ENCODE measurements at regions not wholly inside any gene's neighbourhood (a gene's known extent, or its start where the extent isn't known, plus 50 kb on each side); places are given as distances from the start of the nearest gene placed in this dataset.

GRCh38 chr2:66794551-66794950 is 359.6 kb downstream of the MEIS1 start:
- TF ChIP-seq, protein P1, sequence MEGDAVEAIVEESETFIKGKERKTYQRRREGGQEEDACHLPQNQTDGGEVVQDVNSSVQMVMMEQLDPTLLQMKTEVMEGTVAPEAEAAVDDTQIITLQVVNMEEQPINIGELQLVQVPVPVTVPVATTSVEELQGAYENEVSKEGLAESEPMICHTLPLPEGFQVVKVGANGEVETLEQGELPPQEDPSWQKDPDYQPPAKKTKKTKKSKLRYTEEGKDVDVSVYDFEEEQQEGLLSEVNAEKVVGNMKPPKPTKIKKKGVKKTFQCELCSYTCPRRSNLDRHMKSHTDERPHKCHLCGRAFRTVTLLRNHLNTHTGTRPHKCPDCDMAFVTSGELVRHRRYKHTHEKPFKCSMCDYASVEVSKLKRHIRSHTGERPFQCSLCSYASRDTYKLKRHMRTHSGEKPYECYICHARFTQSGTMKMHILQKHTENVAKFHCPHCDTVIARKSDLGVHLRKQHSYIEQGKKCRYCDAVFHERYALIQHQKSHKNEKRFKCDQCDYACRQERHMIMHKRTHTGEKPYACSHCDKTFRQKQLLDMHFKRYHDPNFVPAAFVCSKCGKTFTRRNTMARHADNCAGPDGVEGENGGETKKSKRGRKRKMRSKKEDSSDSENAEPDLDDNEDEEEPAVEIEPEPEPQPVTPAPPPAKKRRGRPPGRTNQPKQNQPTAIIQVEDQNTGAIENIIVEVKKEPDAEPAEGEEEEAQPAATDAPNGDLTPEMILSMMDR (conservative IDR thresholded peaks at IDR 0.05): no peak
- H3K27ac ChIP-seq: no peak overlapping the region

DNA sequence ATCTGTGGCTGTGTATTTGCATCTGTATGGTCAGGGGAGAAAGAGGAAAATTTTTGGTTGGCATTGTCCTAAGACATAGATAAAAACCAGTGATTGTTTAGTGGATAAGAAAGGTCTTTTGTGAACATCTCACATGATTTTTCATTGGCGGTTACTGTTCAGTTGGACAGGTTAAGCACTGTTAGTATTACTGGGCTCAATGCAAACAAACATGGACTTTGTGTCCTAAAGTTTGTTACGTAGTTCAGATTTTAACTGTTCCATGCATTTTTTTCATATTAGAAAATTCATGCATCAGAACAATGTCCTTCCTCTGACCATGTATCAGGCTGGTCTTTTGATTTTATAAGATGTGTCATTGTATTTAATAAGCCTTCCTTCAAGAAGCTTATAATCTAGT is 368.0 kb downstream of the MEIS1 start:
- no peak overlapping the region for H3K27ac ChIP-seq
- TF ChIP-seq, protein P1 (conservative IDR thresholded peaks at IDR 0.05): no peak

DNA sequence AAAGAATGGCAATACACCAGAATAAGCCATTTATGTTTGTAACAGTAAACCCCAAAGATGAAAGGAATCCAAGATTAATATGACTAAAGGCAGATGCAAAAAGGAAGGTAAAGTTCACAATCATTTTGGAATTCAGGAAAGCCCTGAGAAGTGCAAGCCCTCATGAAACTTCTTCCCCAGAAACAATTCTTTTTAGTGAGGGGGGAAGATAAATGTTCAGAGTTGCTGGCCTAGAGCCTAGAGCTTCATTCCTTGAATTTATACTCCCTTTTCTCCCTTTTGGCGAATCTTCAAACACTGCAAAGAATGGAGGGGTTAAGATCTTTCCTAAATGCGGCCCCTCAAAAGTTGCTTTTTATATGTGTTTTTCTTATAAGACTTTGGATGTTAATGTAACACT is 368.8 kb downstream of the MEIS1 start:
- TF ChIP-seq, protein P1 (conservative IDR thresholded peaks at IDR 0.05): no peak
- no peak overlapping the region for H3K27ac ChIP-seq

DNA sequence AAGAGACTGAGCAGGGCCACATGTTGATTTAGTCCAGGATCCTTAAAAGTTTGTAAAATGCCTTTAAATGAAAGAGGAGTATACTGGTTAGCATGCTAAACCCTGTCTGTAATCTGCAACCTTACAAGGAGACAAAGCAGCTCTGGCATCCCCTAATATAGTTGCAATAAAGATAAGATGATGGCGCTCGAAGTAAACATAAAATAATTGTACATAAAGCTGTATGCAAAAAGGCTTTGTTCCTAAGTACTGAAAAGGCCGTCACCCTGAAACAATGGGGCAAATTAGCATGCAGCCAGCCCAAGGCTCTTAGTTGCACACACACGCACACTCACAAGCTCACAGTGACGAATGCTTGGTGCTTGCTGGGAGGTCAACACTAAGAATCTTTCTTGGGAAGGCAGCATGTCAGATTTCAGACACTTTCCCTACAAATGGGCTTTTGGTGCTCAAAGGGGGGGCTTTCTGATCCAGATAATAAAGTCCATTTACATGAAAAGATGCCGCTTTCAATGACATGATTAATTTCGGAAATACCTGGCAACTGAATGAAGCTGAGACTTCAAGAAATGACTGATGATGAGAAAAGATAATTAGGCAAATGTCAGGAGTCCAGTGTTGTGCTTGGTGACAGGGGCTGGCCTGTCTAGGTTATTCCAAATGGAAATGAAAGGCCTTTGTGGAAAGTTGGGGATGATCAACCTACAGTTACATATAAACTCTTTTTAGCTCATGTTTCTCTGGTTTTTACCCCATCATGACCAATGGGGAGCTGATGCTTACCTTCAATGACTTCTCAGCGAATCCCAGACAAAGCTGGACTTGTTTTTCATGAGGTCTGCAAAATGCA is 370.3 kb downstream of the MEIS1 start:
- TF ChIP-seq, protein P1 (conservative IDR thresholded peaks at IDR 0.05): no peak
- no peak overlapping the region for H3K27ac ChIP-seq

- TF ChIP-seq, protein P1 (conservative IDR thresholded peaks at IDR 0.05): no peak
- H3K27ac ChIP-seq: no peak overlapping the region
Measured at GRCh38 chr2:66805968-66806367, 371.0 kb downstream of the MEIS1 start.

GRCh38 chr2:66813525-66813924 is 378.6 kb downstream of the MEIS1 start:
- TF ChIP-seq, protein P1 (conservative IDR thresholded peaks at IDR 0.05): no peak
- H3K27ac ChIP-seq: no peak overlapping the region

- TF ChIP-seq, protein P1 (conservative IDR thresholded peaks at IDR 0.05): no peak
- H3K27ac ChIP-seq: no peak overlapping the region
Measured at GRCh38 chr2:66813976-66814375, 379.1 kb downstream of the MEIS1 start.

Data from VCaP (cell line).